Tibial nerve (tissue), 4 donors: ENCODE measurements at regions not wholly inside any gene's neighbourhood (a gene's known extent, or its start where the extent isn't known, plus 50 kb on each side); places are given as distances from the start of the nearest gene placed in this dataset.
A peak's percentile ranks its signal among the peaks of the same experiment; 100 is the strongest.
"Not testable (repeated sequence)": the region's sequence is repeated elsewhere in the genome, so short reads cannot be mapped to it uniquely, and the experiment has no call there.

Experiments used
- DNase-seq, 2 donors: peaks; one replicate each; pipeline ENCODE4 v3.0.0-alpha.2; 2019; ENCODE audit warnings: low spot score in 2 of 2
- H3K27ac ChIP-seq, 4 donors: fragments of 200-600 bp; sonication (generic) in 3 of 4; one replicate each; pipeline ENCODE4 v1.5.1; 2017 to 2019; ENCODE audit warnings: mild to moderate bottlenecking in 1 of 4
- H3K27me3 ChIP-seq, 2 donors: fragments of 200-600 bp; sonication (generic) in 1 of 2; one replicate each; pipeline versions ENCODE4 v1.5.1 to v1.6.0; 2017 to 2019
- H3K36me3 ChIP-seq, 3 donors: fragments of 200-600 bp; sonication (generic); one replicate each; pipeline ENCODE4 v1.5.1; 2018 to 2019
- H3K4me1 ChIP-seq, 4 donors: fragments of 200-600 bp; sonication (generic) in 3 of 4; one replicate each; pipeline ENCODE4 v1.5.1; 2017 to 2019
- H3K4me3 ChIP-seq, 4 donors: fragments of 200-600 bp; sonication (generic) in 3 of 4; one replicate each; pipeline ENCODE4 v1.5.1; 2017 to 2019; ENCODE audit warnings: mild to moderate bottlenecking in 1 of 4, moderate library complexity in 1 of 4
- H3K9me3 ChIP-seq, 4 donors: fragments of 200-600 bp; sonication (generic) in 3 of 4; one replicate each; pipeline ENCODE4 v1.5.1; 2017 to 2019
- EP300 ChIP-seq, 2 donors: sonication (generic); formaldehyde crosslinking; IDR thresholded peaks; one replicate each; pipeline ENCODE4 v1.6.1; 2017; ENCODE audit warnings: antibody characterized with exemption in 2 of 2, mild to moderate bottlenecking in 1 of 2
- POLR2A ChIP-seq, 2 donors: fragments of 450-650 bp; IDR thresholded peaks; one replicate each; pipeline ENCODE4 v1.6.1; 2017; ENCODE audit warnings: antibody characterized with exemption in 2 of 2, mild to moderate bottlenecking in 2 of 2, moderate library complexity in 2 of 2
- WGBS, 2 donors: methylation state at CpG; one replicate each; pipeline ENCODE4 v1.1.5; 2018; 5-methylcytosine and 5-hydroxymethylcytosine counted together
- TF ChIP-seq, protein P1 (sequence below), 5 experiments: fragments of 200-600 bp in 3 of 5; fragments of 450-650 bp in 2 of 5; sonication (generic) in 3 of 5; IDR thresholded peaks; one replicate each; pipeline ENCODE4 v1.5.1; 2016 to 2019; ENCODE audit warnings: antibody characterized with exemption in 5 of 5, mild to moderate bottlenecking in 3 of 5, moderate library complexity in 2 of 5

DNA sequence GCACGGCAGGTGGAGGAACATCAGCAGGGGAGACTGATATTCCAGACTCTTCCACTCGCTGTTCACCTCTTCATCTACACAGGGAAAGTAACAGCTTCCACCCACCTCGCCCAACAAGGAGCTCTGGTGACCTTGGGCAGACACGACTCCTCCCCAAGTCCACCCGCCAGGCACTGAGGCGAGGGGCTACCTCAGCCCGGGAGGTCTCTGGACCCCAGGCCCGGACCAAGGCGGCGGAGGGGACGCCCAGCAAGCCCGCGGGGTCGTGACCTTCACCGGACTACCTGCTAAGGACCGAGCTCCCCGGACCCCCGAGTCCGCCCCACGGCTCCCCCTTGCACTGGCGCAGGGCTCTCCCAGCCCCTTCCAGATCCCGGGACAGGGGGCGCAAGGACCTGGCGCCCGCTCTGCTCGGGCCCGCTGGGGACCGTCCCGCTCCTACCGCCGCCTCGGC, 70.2 kb upstream of the LPCAT1 start:
- no peaks in the 10 kb centered on the region for H3K9me3 ChIP-seq
- no peak for DNase-seq
- peaks cover 0 to 11% (median 0%) of the 10 kb centered on the region in 4 donors for H3K4me1 ChIP-seq
- H3K36me3 ChIP-seq, result peaks cover 0 to 19% (median 2%) of the 10 kb centered on the region in 3 donors
- peak overlapping the region in 3 of 4 donors; percentile 37 to 60 (median 55) for H3K4me3 ChIP-seq
- peaks cover 0 to 6% of the 10 kb centered on the region in 2 donors for H3K27me3 ChIP-seq
- WGBS, 2 donors, result 19 to 25% methylated on average over 9 to 14 of the region's 32 CpGs
- TF ChIP-seq, protein P1, sequence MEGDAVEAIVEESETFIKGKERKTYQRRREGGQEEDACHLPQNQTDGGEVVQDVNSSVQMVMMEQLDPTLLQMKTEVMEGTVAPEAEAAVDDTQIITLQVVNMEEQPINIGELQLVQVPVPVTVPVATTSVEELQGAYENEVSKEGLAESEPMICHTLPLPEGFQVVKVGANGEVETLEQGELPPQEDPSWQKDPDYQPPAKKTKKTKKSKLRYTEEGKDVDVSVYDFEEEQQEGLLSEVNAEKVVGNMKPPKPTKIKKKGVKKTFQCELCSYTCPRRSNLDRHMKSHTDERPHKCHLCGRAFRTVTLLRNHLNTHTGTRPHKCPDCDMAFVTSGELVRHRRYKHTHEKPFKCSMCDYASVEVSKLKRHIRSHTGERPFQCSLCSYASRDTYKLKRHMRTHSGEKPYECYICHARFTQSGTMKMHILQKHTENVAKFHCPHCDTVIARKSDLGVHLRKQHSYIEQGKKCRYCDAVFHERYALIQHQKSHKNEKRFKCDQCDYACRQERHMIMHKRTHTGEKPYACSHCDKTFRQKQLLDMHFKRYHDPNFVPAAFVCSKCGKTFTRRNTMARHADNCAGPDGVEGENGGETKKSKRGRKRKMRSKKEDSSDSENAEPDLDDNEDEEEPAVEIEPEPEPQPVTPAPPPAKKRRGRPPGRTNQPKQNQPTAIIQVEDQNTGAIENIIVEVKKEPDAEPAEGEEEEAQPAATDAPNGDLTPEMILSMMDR (IDR thresholded peaks at IDR 0.05), result no peak
- no peak for TF ChIP-seq EP300 (IDR thresholded peaks at IDR 0.05)
- TF ChIP-seq POLR2A (IDR thresholded peaks at IDR 0.05), result no peak
- H3K27ac ChIP-seq, result peak overlapping the region; percentile 19 to 68 (median 65)

DNA sequence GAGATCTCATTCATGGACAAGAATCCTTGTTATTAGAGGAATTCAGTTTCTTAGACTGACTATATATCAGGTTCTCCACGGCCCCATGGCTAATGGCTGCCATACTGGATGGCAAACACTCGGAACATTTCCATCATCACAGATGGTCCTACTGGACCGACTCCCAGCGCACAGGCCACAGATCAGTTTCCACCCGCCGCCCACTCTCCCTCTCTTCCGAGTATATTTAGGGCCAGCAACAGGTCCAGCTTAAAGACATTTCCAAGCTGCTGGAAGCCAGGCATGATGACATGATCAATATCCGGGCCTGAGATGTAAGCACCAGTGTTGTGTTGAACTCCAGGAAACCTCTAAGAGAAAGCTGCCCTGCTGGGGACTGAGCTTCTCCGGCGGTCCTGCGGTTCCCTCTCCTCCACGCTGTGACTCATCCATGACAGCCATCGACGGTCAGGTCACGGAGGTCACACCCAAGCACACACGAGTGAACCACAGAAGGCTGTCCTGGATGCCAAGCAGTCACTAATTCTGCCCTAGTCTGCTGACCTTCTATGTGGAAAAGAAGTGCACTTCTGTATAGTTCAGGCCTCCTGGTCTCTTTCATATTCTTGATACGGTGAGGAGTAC, 64.4 kb upstream of the LPCAT1 start:
- H3K4me1 ChIP-seq, H3K27me3 ChIP-seq, H3K4me3 ChIP-seq, DNase-seq, H3K27ac ChIP-seq, H3K9me3 ChIP-seq: not testable (repeated sequence)
- peaks cover 0 to 59% (median 5%) of the 10 kb centered on the region in 3 donors for H3K36me3 ChIP-seq
- 80 to 89% methylated on average over 13 to 16 of the region's 17 CpGs for WGBS, 2 donors

DNA sequence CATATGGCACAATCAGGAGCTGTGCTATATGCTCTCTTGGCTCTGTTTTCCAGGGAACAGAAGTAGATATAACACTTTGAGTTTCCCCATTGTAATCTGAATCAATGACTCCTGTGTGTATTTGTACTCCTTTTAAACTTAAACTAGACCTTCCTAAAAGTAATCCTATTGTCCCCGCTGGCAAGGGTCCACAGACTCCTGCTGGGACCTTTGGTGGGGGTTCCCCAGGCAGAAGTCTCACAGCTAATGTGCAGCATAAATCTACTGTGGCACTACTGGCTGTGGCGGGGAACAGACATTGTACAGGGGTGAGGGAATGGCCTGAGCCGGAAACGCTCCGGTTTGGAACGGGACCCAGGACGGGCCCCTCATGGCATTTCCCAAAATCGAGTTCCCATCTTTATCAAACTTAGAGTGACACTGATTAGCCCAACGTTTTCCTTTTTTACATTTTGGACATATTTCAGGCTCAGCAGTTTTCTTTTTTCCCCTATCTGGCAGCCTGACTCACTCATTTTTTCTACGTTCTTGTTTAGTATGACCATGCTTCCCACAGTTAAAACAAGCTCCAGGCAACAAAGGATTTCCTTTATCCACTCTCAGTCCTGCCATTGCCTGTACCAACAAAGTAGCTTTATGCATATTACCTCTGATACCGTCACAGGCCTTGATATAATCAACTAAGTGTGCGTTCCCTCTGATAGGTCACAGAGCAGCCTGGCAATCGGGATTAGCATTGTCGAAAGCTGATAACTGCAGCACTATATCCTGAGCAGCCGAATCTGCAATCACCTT, 59.5 kb upstream of the LPCAT1 start:
- H3K27ac ChIP-seq, DNase-seq, H3K27me3 ChIP-seq, H3K9me3 ChIP-seq, H3K4me1 ChIP-seq, H3K4me3 ChIP-seq: not testable (repeated sequence)
- WGBS, 2 donors, result 60 to 71% methylated on average over 15 of the region's 15 CpGs
- H3K36me3 ChIP-seq, result peaks cover 0 to 59% (median 0%) of the 10 kb centered on the region in 3 donors

DNA sequence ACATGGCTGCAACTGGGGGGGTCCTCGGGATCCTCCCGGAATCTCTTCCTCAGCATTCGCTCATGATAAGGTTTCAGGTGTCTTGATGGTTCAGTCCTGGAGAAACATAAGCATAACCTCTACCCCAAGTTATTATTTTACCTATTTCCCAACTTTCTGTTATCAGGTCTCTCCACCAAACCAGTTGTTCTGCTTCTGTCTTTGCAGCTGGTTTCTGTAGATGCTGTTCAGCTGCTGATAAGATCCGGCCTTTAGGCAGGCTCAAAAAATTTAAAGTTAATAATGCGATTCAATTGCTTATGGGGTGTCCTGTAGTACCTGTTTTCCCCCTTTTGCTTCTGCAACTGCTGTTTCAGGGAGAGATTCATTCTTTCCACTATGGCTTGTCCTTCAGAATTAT, 55.6 kb upstream of the LPCAT1 start:
- H3K27me3 ChIP-seq, DNase-seq, H3K4me1 ChIP-seq, H3K27ac ChIP-seq, H3K9me3 ChIP-seq, H3K4me3 ChIP-seq: not testable (repeated sequence)
- 97 to 99% methylated on average over 5 of the region's 5 CpGs for WGBS, 2 donors
- peaks cover 0 to 67% (median 0%) of the 10 kb centered on the region in 3 donors for H3K36me3 ChIP-seq

DNA sequence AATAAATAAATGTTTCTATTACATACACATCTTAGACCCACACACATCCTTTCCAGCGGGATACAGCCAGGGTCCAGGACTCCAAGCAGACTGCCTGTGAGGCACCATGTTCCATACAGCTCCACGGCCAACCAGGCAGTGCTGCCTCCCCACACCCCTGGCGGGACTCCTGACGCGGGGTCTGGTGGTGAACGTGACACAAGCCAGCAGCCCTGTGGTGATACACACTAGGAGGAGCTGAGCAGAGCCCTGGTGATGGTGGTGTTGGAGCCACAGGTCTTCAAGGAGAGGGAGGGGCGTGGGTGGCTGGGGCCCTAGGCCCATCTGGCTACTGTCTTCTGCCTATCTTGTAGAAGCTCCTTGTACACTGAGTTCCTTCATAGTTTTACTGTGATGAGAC, 53.1 kb upstream of the LPCAT1 start:
- WGBS, 2 donors, result 84% methylated on average over 7 of the region's 7 CpGs
- not testable (repeated sequence) for H3K9me3 ChIP-seq, H3K4me3 ChIP-seq, H3K27ac ChIP-seq, DNase-seq, H3K27me3 ChIP-seq, H3K4me1 ChIP-seq
- peaks cover 0 to 67% (median 0%) of the 10 kb centered on the region in 3 donors for H3K36me3 ChIP-seq

DNA sequence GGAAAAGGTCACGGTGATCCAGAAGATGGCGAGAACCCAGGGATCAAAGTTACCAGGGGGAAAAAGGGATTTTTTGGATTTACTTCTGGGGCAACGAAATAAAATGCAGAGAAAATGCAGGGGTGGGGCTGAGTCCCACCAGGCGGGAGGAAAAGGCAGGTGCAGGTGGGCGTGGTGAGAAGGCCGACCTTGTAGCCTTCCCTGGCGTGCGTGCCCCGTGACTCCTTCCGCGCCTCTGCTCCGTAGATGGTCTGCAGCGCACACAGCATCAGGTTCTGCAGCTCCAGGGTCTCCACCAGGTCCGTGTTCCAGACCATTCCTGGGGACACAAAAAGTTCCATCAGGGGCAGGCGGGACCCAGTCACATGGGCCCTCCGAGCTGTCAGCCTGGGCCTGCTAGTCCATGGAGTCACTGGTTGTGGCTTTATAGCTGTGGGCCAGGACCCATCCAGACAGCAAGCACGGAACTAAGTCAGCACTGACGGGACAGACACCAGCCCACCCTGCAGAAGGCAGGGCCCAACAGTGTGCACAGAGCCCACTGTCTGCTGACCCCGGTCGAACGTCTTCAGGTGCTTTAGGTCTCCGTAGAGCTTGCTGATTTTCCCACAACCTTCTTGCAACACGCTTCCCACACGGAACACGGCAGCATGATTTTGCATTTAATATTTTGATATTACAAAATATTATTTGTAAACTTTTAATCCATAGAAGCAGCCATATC, 52.4 kb upstream of the LPCAT1 start:
- DNase-seq, H3K9me3 ChIP-seq, H3K27me3 ChIP-seq, H3K4me3 ChIP-seq, H3K4me1 ChIP-seq, H3K27ac ChIP-seq: not testable (repeated sequence)
- WGBS, 2 donors, result 92 to 94% methylated on average over 21 to 23 of the region's 25 CpGs
- H3K36me3 ChIP-seq, result peaks cover 0 to 65% (median 0%) of the 10 kb centered on the region in 3 donors

DNA sequence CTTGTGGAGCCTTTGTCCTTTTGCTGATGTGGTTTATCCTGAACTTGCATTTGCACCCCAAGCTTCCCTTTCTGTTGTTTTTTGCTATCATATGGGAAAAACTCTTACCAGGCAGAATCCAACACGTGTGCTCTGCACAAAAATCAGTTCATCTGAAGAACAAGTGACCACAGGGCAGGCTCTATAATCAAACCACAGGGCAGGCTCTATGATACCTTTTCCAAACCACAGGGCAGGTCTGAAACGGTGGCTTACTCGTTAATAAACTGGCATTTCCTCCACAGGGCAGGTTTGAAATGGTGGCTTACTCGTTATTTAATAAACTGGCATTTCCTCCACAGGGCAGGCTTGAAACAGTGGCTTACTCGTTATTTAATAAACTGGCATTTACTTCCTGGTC, 51.7 kb upstream of the LPCAT1 start:
- not testable (repeated sequence) for H3K4me1 ChIP-seq, H3K4me3 ChIP-seq, H3K27me3 ChIP-seq, H3K27ac ChIP-seq, H3K9me3 ChIP-seq, DNase-seq
- peaks cover 0 to 72% (median 0%) of the 10 kb centered on the region in 3 donors for H3K36me3 ChIP-seq
- WGBS, 2 donors, result 76 to 79% methylated on average over 5 of the region's 5 CpGs

DNA sequence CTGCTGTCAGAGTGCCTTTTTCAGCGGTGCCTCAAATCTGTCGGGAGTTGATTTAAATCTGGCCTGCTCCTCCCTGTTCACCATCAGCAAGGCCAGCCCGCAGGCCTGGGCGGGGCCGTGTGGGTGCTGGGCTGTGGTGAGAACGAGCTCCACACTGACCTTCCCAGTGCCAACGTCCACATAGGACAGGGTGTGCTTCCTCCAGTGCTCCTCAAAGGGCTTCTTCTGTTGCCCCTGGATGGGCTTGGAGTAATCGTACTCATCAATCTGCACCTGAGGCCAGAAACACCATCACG, 50.2 kb upstream of the LPCAT1 start:
- not testable (repeated sequence) for H3K4me3 ChIP-seq, DNase-seq, H3K27ac ChIP-seq, H3K27me3 ChIP-seq, H3K9me3 ChIP-seq, H3K4me1 ChIP-seq
- H3K36me3 ChIP-seq, result peaks cover 0 to 66% (median 0%) of the 10 kb centered on the region in 3 donors
- WGBS, 2 donors, result 69 to 76% methylated on average over 2 to 9 of the region's 9 CpGs

DNA sequence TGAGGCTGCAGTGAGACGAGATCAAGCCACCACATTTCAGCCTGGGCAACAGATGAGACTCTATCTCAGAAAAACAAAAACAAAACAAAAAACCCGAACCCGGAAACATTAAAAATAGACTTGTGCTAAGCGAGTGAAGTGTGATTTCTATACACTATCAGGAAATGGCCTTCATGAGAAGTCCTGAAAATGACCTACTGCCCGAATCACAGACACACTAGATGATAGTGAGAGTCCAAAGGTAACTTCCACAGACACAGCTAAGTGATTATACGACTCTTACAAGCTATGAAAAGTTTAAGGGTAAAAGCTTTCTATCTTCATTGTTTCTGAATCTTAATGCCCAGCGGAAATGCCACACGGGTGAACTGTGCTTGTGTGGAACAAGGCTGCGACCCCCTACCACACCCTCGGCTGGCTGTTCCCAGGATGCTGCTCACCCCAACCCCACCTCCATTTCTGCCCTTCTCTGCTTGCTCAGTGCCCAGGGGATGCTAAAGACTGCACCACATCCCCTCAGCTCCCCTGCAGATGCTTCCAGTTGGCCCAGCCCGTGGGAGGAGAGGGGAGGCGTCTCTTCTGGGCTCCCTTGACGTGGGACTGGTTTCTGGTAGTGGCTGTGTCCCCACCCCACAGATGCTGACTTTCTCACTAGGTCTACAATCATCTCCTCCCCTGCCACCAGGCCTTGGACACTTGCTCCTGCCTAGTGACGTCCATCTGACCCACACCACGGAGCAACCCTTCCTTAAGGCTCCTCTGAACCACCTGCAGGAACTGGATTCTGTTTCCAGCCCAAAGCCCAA, 49.7 kb upstream of the LPCAT1 start:
- H3K4me3 ChIP-seq, H3K27ac ChIP-seq, H3K9me3 ChIP-seq, H3K27me3 ChIP-seq, DNase-seq, H3K4me1 ChIP-seq: not testable (repeated sequence)
- peaks cover 0 to 60% (median 0%) of the 10 kb centered on the region in 3 donors for H3K36me3 ChIP-seq
- 94% methylated on average over 13 to 15 of the region's 15 CpGs for WGBS, 2 donors
